HepG2 (cell line): ENCODE measurements at regions not wholly inside any gene's neighbourhood (a gene's known extent, or its start where the extent isn't known, plus 50 kb on each side); places are given as distances from the start of the nearest gene placed in this dataset.
A peak's percentile ranks its signal among the peaks of the same experiment; 100 is the strongest.
"Not testable (repeated sequence)": the region's sequence is repeated elsewhere in the genome, so short reads cannot be mapped to it uniquely, and the experiment has no call there.

Source experiments
- ATAC-seq: fragments of 200-7000 bp; cut with Tn5 transposase; 3 replicates; pipeline ENCODE4 v1.9.1; 2020; ENCODE audit warnings: mild to moderate bottlenecking, moderate library complexity
- BruUV-seq: library from RNA; stranded (reverse); fragments of 400-500 nt; replicated peaks from 2 replicates; lab custom pipeline; 2021; lab: Mats Ljungman, UMichigan
- CTCF ChIA-PET: fragments of 300-600 bp; formaldehyde crosslinking; extraction: SDS; loops from one replicate; lab custom pipeline; 2021; ENCODE audit warnings: low total read pairs, inconsistent platforms, low intra/inter-chr PET ratio; lab: Yijun Ruan, JAX
- POLR2A ChIA-PET: fragments of 350-600 bp; sonication (Branson Sonifier 250); formaldehyde crosslinking; loops from one replicate; lab custom pipeline; 2020; ENCODE audit warnings: antibody characterized with exemption, inconsistent platforms; lab: Yijun Ruan, JAX
- DNase-seq: peaks from one replicate; pipeline ENCODE4 v3.0.0-alpha.2; 2015; ENCODE audit warnings: low spot score
- FAIRE-seq: peaks from 3 replicates; lab custom pipeline; 2011; peaks lifted over from hg19 to GRCh38; lab: Jason Lieb, UNC
- H2AFZ ChIP-seq: one replicate; pipeline ENCODE4 v1.6.1; 2011; ENCODE audit warnings: low read length, inconsistent platforms
- H3K27ac ChIP-seq: fragments of 300-600 bp; 3 replicates; pipeline ENCODE4 v1.8.0; 2011; ENCODE audit warnings: mixed run types, mild to moderate bottlenecking, mixed read lengths, low read length, inconsistent platforms; ENCODE audit not compliant: insufficient read depth; ENCODE audit errors: extremely low read length
- H3K27me3 ChIP-seq, 2 experiments: fragments of 200-600 bp in 1 of 2; 2 replicates in 1 of 2; 3 replicates in 1 of 2; pipeline versions ENCODE4 v1.6.0 to v1.8.0; 2011; ENCODE audit warnings: low read length in 2 of 2, mild to moderate bottlenecking in 2 of 2, moderate library complexity in 2 of 2, inconsistent platforms in 1 of 2; ENCODE audit not compliant: insufficient read depth in 2 of 2, control insufficient read depth in 1 of 2
- H3K36me3 ChIP-seq, 2 experiments: fragments of 200-600 bp in 1 of 2; replicated peaks in 1 of 2; 2 replicates in 1 of 2; 3 replicates in 1 of 2; pipeline versions ENCODE4 v1.5.1 to v1.8.0; 2011; ENCODE audit warnings: low read length in 2 of 2, inconsistent platforms in 1 of 2; ENCODE audit not compliant: insufficient read depth in 2 of 2, control insufficient read depth in 1 of 2
- H3K4me1 ChIP-seq: 2 replicates; pipeline ENCODE4 v1.5.1; 2012; ENCODE audit warnings: low read length, inconsistent platforms; ENCODE audit not compliant: insufficient read depth
- H3K4me2 ChIP-seq: 2 replicates; pipeline ENCODE4 v1.6.0; 2011; ENCODE audit warnings: low read depth, low read length, inconsistent platforms
- H3K4me3 ChIP-seq, 3 experiments: fragments of 200-600 bp in 1 of 3; sonication (generic), shearing (Covaris generic) in 1 of 3; replicated peaks in 1 of 3; 2 replicates each; pipeline ENCODE4 v1.5.1; 2011 to 2016; ENCODE audit warnings: low read length in 3 of 3, inconsistent platforms in 2 of 3, low read depth in 2 of 3, mild to moderate bottlenecking in 2 of 3, control low read depth in 1 of 3, mixed read lengths in 1 of 3; ENCODE audit not compliant: insufficient read depth in 1 of 3
- H3K79me2 ChIP-seq: one replicate; pipeline ENCODE4 v1.6.1; 2011; ENCODE audit warnings: low read length, inconsistent platforms; ENCODE audit not compliant: insufficient read depth
- H3K9ac ChIP-seq: 2 replicates; pipeline ENCODE4 v1.6.0; 2011; ENCODE audit warnings: mild to moderate bottlenecking, low read depth, low read length, inconsistent platforms; ENCODE audit not compliant: insufficient read depth
- H3K9me3 ChIP-seq: 2 replicates; pipeline ENCODE4 v1.5.1; 2012; ENCODE audit warnings: mild to moderate bottlenecking, low read length
- H4K20me1 ChIP-seq: 2 replicates; pipeline ENCODE4 v1.6.0; 2011; ENCODE audit warnings: inconsistent platforms, mild to moderate bottlenecking, low read length, moderate library complexity; ENCODE audit not compliant: insufficient read depth
- CTCF ChIP-seq: sonication (generic); formaldehyde crosslinking; IDR thresholded peaks from 2 replicates; pipeline ENCODE4 v1.5.0; 2020; ENCODE audit warnings: mild to moderate bottlenecking, missing genetic modification reagents, moderate library complexity
- HOXA5 ChIP-seq: sonication (generic); formaldehyde crosslinking; IDR thresholded peaks from 2 replicates; pipeline ENCODE4 v1.4.0; 2020; ENCODE audit warnings: missing genetic modification reagents
- PAWR ChIP-seq: sonication (generic); formaldehyde crosslinking; IDR thresholded peaks from 2 replicates; pipeline ENCODE4 v1.4.0; 2020; ENCODE audit warnings: missing genetic modification reagents, mild to moderate bottlenecking, borderline replicate concordance
- POGK ChIP-seq: sonication (generic); formaldehyde crosslinking; conservative IDR thresholded peaks from 2 replicates; pipeline ENCODE4 v1.8.0; 2022; ENCODE audit warnings: mild to moderate bottlenecking, moderate library complexity, missing genetic modification reagents
- SMAD9 ChIP-seq: sonication (generic); formaldehyde crosslinking; IDR thresholded peaks from 2 replicates; pipeline ENCODE4 v1.5.1; 2020; ENCODE audit warnings: mild to moderate bottlenecking, missing genetic modification reagents
- STAG1 ChIP-seq: sonication (generic); formaldehyde crosslinking; IDR thresholded peaks from 2 replicates; pipeline ENCODE4 v1.4.0; 2020; ENCODE audit warnings: missing genetic modification reagents
- TBL1XR1 ChIP-seq: fragments of 150-350 bp; IDR thresholded peaks from 2 replicates; pipeline ENCODE4 v1.6.1; 2014; ENCODE audit warnings: borderline replicate concordance, low read length; ENCODE audit not compliant: partially characterized antibody
- ZNF207 ChIP-seq: fragments of 450-650 bp; IDR thresholded peaks from 2 replicates; pipeline ENCODE4 v1.6.1; 2016; ENCODE audit warnings: antibody characterized with exemption, borderline replicate concordance
- WGBS: methylation state at CpG from one replicate; pipeline ENCODE4 v1.1.6; 2017; ENCODE audit warnings: low lambda C conversion rate; 5-methylcytosine and 5-hydroxymethylcytosine counted together
- in situ Hi-C: cut with HindIII; loops from 2 replicates; pipeline ENCODE4 v1.10.0; 2017; ENCODE audit warnings: low pct_unique_long_range_greater_than_20kb; ENCODE audit not compliant: extremely low pct_ligation_motif_present
- intact Hi-C: fragments of 100-400 bp; cut with micrococcal nuclease; formaldehyde crosslinking; loops from one replicate; pipeline ENCODE4 v1.10.0; 2022; ENCODE audit not compliant: unreplicated experiment

GRCh38 chr12:104886418-104887401 is 71.4 kb downstream of the SLC41A2 start (continued):
- TF ChIP-seq ZNF207 (no peak), SMAD9 (CRISPR knock-in tag) (no peak), PAWR (CRISPR knock-in tag) (no peak)
- TF ChIP-seq, all 625 proteins: peak for 0

GRCh38 chr12:104878858-104879257 is 79.2 kb downstream of the SLC41A2 start:
- H3K27me3 ChIP-seq, POLR2A ChIA-PET, H4K20me1 ChIP-seq, DNase-seq, H3K4me2 ChIP-seq, H3K79me2 ChIP-seq, intact Hi-C loops, H3K4me3 ChIP-seq, H3K27ac ChIP-seq, CTCF ChIA-PET, H3K36me3 ChIP-seq, FAIRE-seq, H2AFZ ChIP-seq, H3K9ac ChIP-seq, ATAC-seq, H3K4me1 ChIP-seq, BruUV-seq, in situ Hi-C loops, H3K9me3 ChIP-seq: not testable (repeated sequence)
- 95% methylated on average over 3 of the region's 3 CpGs for WGBS

GRCh38 chr12:104877103-104877705 is 80.9 kb downstream of the SLC41A2 start:
- DNase-seq (no peak), ATAC-seq (no peak), FAIRE-seq (no peak)
- H3K36me3 ChIP-seq, result no peaks in the 10 kb centered on the region
- no peaks in the 10 kb centered on the region for H4K20me1 ChIP-seq
- intact Hi-C loops, result no loop called here
- H3K9ac ChIP-seq, result no peak overlapping the region
- no peaks in the 10 kb centered on the region for H3K79me2 ChIP-seq
- H3K9me3 ChIP-seq, result no peaks in the 10 kb centered on the region
- BruUV-seq, result no TSS peak
- ChIA-PET CTCF (interaction anchor here (0.7 kb wide), 1 partner anchor 495 kb away, joined by 4 read pairs; no protein-coding TSS in a partner anchor), POLR2A (no interaction called here)
- H3K27ac ChIP-seq, result no peak overlapping the region
- 84% methylated on average over 3 of the region's 3 CpGs for WGBS
- no peak overlapping the region for H3K4me2 ChIP-seq
- no peak overlapping the region for H2AFZ ChIP-seq
- TF ChIP-seq POGK (CRISPR knock-in tag), result no peak
- TF ChIP-seq HOXA5, result no peak
- TF ChIP-seq CTCF (CRISPR knock-in tag), result peak; percentile 37; the same call in 1 of the 2 replicates
- TF ChIP-seq STAG1 (CRISPR knock-in tag), result peak; percentile 59
- TF ChIP-seq TBL1XR1, result no peak
- no peaks in the 10 kb centered on the region for H3K4me1 ChIP-seq
- H3K4me3 ChIP-seq, result no peak overlapping the region
- in situ Hi-C loops, result no loop called here
- no peaks in the 10 kb centered on the region for H3K27me3 ChIP-seq
